ENCODE measurements at regions not wholly inside any gene's neighbourhood (a gene's known extent, or its start where the extent isn't known, plus 50 kb on each side); places are given as distances from the start of the nearest gene placed in this dataset.

DNA sequence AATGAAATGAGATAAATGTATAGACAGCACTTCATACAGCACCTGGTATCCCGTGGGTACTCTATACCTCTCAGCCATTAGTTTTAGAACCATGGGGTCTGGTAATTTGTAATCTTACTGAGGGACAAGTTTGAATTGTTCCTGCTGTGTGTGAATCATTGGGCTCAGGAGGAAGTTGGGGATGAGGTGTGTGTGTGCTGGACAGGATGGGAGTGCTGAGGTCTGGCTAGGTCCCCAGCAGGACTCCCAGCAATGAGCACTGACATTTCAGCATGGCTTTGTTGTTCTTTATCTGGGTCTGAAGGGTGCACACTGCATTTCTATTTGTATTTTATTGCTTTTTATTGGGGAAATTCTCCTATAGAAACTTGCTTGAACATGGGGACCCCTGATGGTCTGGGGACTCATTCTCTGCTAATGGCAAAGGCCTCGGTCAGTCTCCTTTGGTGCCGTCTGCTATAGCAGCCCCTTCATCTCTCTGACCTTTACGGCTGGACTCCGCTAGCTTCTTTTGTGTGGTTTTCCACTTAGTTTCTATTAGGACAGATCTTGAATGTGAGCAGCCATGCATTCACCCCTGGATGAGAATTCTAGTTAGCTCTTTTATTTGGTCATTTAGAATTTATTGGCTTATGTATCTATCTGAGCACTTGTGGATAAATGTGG, 98.1 kb downstream of the SREK1 start:
- TF ChIP-seq POLR2AphosphoS5 (IDR thresholded peaks at IDR 0.05; ENCODE audit: borderline replicate concordance, low read depth, low read length) (no peak), EZH2 (IDR thresholded peaks at IDR 0.05) (no peak), FOXP2 (optimal IDR thresholded peaks at IDR 0.05; ENCODE audit: control extremely low read depth, extremely low read length, insufficient read depth) (no peak)

Measured in SK-N-MC (cell line).